Breast epithelium (tissue), 4 donors: ENCODE measurements at regions not wholly inside any gene's neighbourhood (a gene's known extent, or its start where the extent isn't known, plus 50 kb on each side); places are given as distances from the start of the nearest gene placed in this dataset.

Source experiments
- DNase-seq, 2 donors: peaks; one replicate each; pipeline ENCODE4 v3.0.0-alpha.2; 2019; ENCODE audit warnings: low spot score in 2 of 2
- H3K27ac ChIP-seq, 2 donors: fragments of 200-600 bp; sonication (generic) in 1 of 2; one replicate each; pipeline ENCODE4 v1.5.1; 2016 to 2019; ENCODE audit warnings: mild to moderate bottlenecking in 1 of 2
- H3K27me3 ChIP-seq, 2 donors: fragments of 200-600 bp; sonication (generic) in 1 of 2; one replicate each; pipeline versions ENCODE4 v1.5.1 to v1.6.0; 2017 to 2019; ENCODE audit warnings: control low read depth in 1 of 2, mild to moderate bottlenecking in 1 of 2
- H3K36me3 ChIP-seq: fragments of 200-600 bp; one replicate; pipeline ENCODE4 v1.5.1; 2019
- H3K4me1 ChIP-seq, 2 donors: fragments of 200-600 bp; sonication (generic); one replicate each; pipeline ENCODE4 v1.5.1; 2016 to 2019; ENCODE audit warnings: control low read depth in 1 of 2
- H3K4me3 ChIP-seq, 3 donors: fragments of 200-600 bp; sonication (generic); 1 replicate in 2 of 3; 2 replicates in 1 of 3; pipeline ENCODE4 v1.5.1; 2016 to 2019; ENCODE audit warnings: mild to moderate bottlenecking in 3 of 3, moderate library complexity in 2 of 3
- H3K9me3 ChIP-seq, 2 donors: fragments of 200-600 bp; sonication (generic) in 1 of 2; one replicate each; pipeline ENCODE4 v1.5.1; 2016 to 2019; ENCODE audit warnings: control low read depth in 1 of 2
- POLR2A ChIP-seq: fragments of 450-650 bp; IDR thresholded peaks from one replicate; pipeline ENCODE4 v1.6.1; 2016; ENCODE audit warnings: antibody characterized with exemption, mild to moderate bottlenecking, moderate library complexity
- POLR2AphosphoS5 ChIP-seq, 3 donors: sonication (generic); formaldehyde crosslinking; IDR thresholded peaks; one replicate each; pipeline ENCODE4 v1.6.1; 2017; ENCODE audit warnings: antibody characterized with exemption in 3 of 3
- intact Hi-C: fragments of 100-400 bp; cut with DNase I; formaldehyde crosslinking; loops from one replicate; pipeline ENCODE4 v1.15.1; 2023; ENCODE audit warnings: low total_unique reads
- TF ChIP-seq, protein P1 (sequence below), 3 donors: fragments of 450-650 bp; IDR thresholded peaks; one replicate each; pipeline ENCODE4 v1.5.1; 2016 to 2017; ENCODE audit warnings: antibody characterized with exemption in 3 of 3, mild to moderate bottlenecking in 3 of 3, moderate library complexity in 3 of 3

DNA sequence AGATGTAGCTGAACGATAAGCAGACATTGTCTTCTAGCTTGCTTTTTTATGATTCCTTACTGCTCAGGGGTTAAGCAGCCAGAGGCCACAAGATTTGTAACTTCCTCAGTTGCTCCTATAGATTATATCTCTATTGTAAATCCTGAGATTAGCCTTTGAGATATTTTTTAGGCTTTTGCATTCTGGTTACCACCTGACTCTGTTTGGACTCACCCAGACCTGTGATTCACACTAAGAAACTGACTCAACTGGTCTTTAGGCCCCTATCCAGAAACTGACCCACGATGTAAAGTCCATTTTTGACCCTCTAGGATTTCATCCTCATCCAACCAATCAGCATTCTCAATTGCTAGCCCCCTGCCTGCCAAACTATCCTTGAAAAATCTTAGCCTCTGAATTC is 194.4 kb downstream of the RASSF9 start:
- no peak for DNase-seq
- Histone ChIP-seq H3K4me3 (no peak overlapping the region), H3K9me3 (no peaks in the 10 kb centered on the region), H3K36me3 (no peaks in the 10 kb centered on the region), H3K27me3 (no peaks in the 10 kb centered on the region), H3K27ac (no peak overlapping the region), H3K4me1 (no peaks in the 10 kb centered on the region)
- TF ChIP-seq, protein P1, sequence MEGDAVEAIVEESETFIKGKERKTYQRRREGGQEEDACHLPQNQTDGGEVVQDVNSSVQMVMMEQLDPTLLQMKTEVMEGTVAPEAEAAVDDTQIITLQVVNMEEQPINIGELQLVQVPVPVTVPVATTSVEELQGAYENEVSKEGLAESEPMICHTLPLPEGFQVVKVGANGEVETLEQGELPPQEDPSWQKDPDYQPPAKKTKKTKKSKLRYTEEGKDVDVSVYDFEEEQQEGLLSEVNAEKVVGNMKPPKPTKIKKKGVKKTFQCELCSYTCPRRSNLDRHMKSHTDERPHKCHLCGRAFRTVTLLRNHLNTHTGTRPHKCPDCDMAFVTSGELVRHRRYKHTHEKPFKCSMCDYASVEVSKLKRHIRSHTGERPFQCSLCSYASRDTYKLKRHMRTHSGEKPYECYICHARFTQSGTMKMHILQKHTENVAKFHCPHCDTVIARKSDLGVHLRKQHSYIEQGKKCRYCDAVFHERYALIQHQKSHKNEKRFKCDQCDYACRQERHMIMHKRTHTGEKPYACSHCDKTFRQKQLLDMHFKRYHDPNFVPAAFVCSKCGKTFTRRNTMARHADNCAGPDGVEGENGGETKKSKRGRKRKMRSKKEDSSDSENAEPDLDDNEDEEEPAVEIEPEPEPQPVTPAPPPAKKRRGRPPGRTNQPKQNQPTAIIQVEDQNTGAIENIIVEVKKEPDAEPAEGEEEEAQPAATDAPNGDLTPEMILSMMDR (IDR thresholded peaks at IDR 0.05), result no peak
- TF ChIP-seq POLR2A (no peak), POLR2AphosphoS5 (IDR thresholded peaks at IDR 0.05) (no peak)
- intact Hi-C loops, result no loop called here

GRCh38 chr12:85642288-85642687 is 193.9 kb downstream of the RASSF9 start:
- H3K27me3 ChIP-seq, result no peaks in the 10 kb centered on the region
- H3K27ac ChIP-seq, result no peak overlapping the region
- no peaks in the 10 kb centered on the region for H3K4me1 ChIP-seq
- TF ChIP-seq, protein P1 (IDR thresholded peaks at IDR 0.05), result no peak
- no peak for TF ChIP-seq POLR2A
- H3K9me3 ChIP-seq, result no peaks in the 10 kb centered on the region
- no peak overlapping the region for H3K4me3 ChIP-seq
- DNase-seq, result no peak
- intact Hi-C loops, result no loop called here
- no peaks in the 10 kb centered on the region for H3K36me3 ChIP-seq

DNA sequence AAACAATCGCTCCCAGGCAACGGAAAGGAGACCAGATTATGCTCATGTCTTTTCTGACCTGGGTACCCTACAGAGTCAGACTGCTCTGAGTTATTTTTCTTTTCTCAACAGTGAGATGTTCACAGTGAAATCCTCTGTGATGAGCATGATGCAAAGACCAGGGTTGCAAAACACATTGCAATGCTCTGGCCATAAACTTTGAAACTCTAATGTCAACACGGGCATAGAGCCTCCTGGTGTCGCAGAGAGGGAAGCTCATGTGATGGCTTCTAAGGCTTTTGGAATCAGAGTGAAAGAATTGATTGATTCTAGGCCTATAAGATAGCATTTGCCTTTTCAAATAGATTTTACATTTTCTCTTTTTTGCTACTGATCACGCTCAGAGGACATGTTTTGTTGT is 193.4 kb downstream of the RASSF9 start:
- intact Hi-C loops, result no loop called here
- no peaks in the 10 kb centered on the region for H3K27me3 ChIP-seq
- H3K9me3 ChIP-seq, result no peaks in the 10 kb centered on the region
- TF ChIP-seq, protein P1 (IDR thresholded peaks at IDR 0.05), result no peak
- TF ChIP-seq POLR2AphosphoS5 (IDR thresholded peaks at IDR 0.05) (no peak), POLR2A (no peak)
- no peaks in the 10 kb centered on the region for H3K36me3 ChIP-seq
- no peak for DNase-seq
- H3K4me1 ChIP-seq, result no peaks in the 10 kb centered on the region
- no peak overlapping the region for H3K4me3 ChIP-seq
- H3K27ac ChIP-seq, result no peak overlapping the region

DNA sequence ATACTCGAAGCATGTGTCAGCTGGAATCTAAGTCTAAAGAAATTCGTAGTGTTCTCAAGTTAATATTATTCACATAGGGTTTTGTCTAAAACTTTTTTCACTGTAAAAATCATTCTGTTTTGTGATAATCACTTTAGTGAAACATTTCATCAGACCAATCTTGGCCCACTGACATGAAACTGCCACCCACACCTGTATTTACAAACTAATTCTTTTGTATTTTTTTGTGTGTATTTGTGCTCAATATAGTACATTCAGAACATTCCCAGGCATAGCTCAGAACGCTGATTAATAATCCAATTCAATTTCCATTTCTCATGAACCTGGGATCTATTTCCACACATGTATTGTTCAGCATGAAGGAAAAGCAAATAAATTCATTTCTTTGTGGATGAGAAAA is 191.7 kb downstream of the RASSF9 start:
- no peak for DNase-seq
- H3K4me1 ChIP-seq, result no peaks in the 10 kb centered on the region
- H3K27ac ChIP-seq, result no peak overlapping the region
- no peaks in the 10 kb centered on the region for H3K27me3 ChIP-seq
- TF ChIP-seq POLR2A (no peak), POLR2AphosphoS5 (IDR thresholded peaks at IDR 0.05) (no peak)
- TF ChIP-seq, protein P1 (IDR thresholded peaks at IDR 0.05), result no peak
- H3K4me3 ChIP-seq, result no peak overlapping the region
- no peaks in the 10 kb centered on the region for H3K9me3 ChIP-seq
- intact Hi-C loops, result no loop called here
- H3K36me3 ChIP-seq, result no peaks in the 10 kb centered on the region

GRCh38 chr12:85653731-85654455 is 182.3 kb downstream of the RASSF9 start:
- intact Hi-C loops, result no loop called here
- TF ChIP-seq POLR2AphosphoS5 (IDR thresholded peaks at IDR 0.05), result no peak
- no peak for TF ChIP-seq POLR2A
- TF ChIP-seq, protein P1 (IDR thresholded peaks at IDR 0.05), result no peak

More at GRCh38 chr12:85653731-85654455, 182.3 kb downstream of the RASSF9 start:
- H3K4me3 ChIP-seq, result no peak overlapping the region
- no peaks in the 10 kb centered on the region for H3K4me1 ChIP-seq
- H3K27me3 ChIP-seq, result no peaks in the 10 kb centered on the region
- DNase-seq, result no peak
- no peak overlapping the region for H3K27ac ChIP-seq
- no peaks in the 10 kb centered on the region for H3K36me3 ChIP-seq
- peaks cover 0 to 20% of the 10 kb centered on the region in 2 donors for H3K9me3 ChIP-seq
